Ishikawa (cell line): ENCODE measurements at regions not wholly inside any gene's neighbourhood (a gene's known extent, or its start where the extent isn't known, plus 50 kb on each side); places are given as distances from the start of the nearest gene placed in this dataset.

ENCODE experiments used
- CEBPB ChIP-seq: IDR thresholded peaks from 2 replicates; pipeline ENCODE4 v1.6.1; 2012
- CREB1 ChIP-seq: IDR thresholded peaks from 2 replicates; pipeline ENCODE4 v1.6.1; 2012; ENCODE audit warnings: low read depth
- EGR1 ChIP-seq: IDR thresholded peaks from 2 replicates; pipeline ENCODE4 v1.6.1; 2012
- EP300 ChIP-seq: IDR thresholded peaks from 2 replicates; pipeline ENCODE4 v1.6.1; 2012; ENCODE audit warnings: borderline replicate concordance
- FOXM1 ChIP-seq: IDR thresholded peaks from 2 replicates; pipeline ENCODE4 v1.6.1; 2012; ENCODE audit warnings: low read depth, borderline replicate concordance
- NFIC ChIP-seq: IDR thresholded peaks from 2 replicates; pipeline ENCODE4 v1.6.1; 2012
- RAD21 ChIP-seq: IDR thresholded peaks from 2 replicates; pipeline ENCODE4 v1.6.1; 2012; ENCODE audit warnings: low read depth
- TAF1 ChIP-seq: IDR thresholded peaks from 2 replicates; pipeline ENCODE4 v1.6.1; 2012; ENCODE audit warnings: low read depth, mild to moderate bottlenecking
- TCF12 ChIP-seq: IDR thresholded peaks from 2 replicates; pipeline ENCODE4 v1.6.1; 2012; ENCODE audit warnings: low read depth
- TEAD4 ChIP-seq: IDR thresholded peaks from 2 replicates; pipeline ENCODE4 v1.6.1; 2012
- YY1 ChIP-seq: IDR thresholded peaks from 2 replicates; pipeline ENCODE4 v1.6.1; 2012; ENCODE audit warnings: low read depth
- ZBTB7A ChIP-seq: IDR thresholded peaks from 2 replicates; pipeline ENCODE4 v1.6.1; 2012; ENCODE audit warnings: low read depth
- TF ChIP-seq, protein P1 (sequence below): IDR thresholded peaks from 2 replicates; pipeline ENCODE4 v1.6.1; 2012; ENCODE audit warnings: low read depth, mild to moderate bottlenecking
- TF ChIP-seq, protein P2 (sequence below): IDR thresholded peaks from 2 replicates; pipeline ENCODE4 v1.6.1; 2012
- TF ChIP-seq, protein P3 (sequence below): IDR thresholded peaks from 2 replicates; pipeline ENCODE4 v1.6.1; 2012

DNA sequence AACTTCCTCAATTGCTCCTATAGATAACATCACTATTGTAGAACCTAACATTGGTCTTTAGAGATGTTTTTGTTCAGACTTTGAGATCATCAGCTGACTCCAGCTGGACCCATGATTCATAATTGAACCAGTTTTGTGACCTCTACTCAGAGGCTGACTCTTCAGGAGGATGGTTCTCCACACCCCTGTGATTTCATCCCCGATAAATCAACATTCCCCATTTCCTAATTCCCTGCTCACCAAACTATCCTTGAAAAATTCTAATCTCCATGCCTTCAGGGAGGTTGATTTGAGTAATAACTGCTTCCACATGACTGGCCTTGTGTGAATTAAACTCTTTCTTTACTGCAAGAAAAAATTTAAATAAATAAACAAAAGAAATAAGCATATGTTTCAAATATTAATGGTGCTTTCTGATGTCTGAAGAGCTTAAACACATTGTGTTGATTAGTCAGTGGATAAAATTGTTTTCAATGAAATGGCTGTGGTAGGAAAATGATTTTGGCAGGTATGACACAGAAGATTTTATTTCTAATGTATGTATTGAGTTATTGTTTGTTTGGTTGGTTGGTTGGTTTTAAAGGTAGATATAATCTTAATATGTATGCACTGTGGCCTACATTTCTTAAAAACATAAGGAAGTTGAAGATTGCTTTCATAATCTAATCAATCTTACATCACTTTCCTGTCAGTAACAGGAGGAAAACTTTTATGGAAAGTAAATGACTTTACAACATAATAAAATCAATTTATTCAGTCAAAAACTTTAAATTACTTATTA lies 427.9 kb upstream of the CCDC179 start:
- TF ChIP-seq YY1 (no peak), FOXM1 (no peak), EP300 (no peak)

DNA sequence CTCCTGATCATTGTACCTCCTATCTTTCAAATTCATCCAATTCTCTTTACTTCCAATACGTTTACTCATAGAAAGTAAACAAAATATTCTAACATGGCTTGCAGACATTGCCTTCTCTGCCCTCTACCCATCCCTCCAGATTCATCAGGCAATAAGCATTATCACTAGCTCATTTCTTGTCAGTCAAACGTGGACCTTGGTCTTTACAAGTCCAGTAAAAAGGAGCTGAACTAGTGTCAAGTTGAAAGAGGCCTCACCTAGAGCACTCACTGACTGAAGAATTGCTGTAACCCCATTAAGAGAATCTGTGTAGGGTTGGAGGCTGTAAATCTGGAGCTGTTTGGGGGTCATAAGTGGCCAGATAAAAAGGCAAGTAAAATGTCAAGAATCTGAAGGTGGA lies 435.0 kb upstream of the CCDC179 start:
- TF ChIP-seq RAD21 = no peak
- TF ChIP-seq YY1 = no peak
- no peak for TF ChIP-seq EGR1
- TF ChIP-seq ZBTB7A = no peak

DNA sequence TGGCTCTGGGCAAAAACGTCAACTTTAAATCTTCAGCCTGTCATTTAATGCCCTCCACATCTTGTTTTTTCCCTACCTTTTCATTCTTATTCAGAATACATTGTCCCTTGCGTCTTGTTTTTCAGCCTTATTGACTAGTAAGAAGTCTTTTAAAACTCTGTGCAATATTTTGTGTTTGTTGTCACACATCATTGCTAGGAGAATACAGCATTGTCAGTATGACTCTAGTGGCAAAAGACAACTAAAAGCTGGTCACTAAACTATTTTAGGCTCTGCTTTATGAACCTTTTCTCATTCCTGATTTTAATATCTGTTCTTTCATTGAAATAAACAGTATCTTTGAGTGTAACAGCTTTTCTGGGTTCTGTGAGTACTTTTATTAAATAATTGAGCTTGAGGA lies 447.8 kb upstream of the CCDC179 start:
- TF ChIP-seq RAD21 (no peak), ZBTB7A (no peak), FOXM1 (no peak)
- TF ChIP-seq, protein P1, sequence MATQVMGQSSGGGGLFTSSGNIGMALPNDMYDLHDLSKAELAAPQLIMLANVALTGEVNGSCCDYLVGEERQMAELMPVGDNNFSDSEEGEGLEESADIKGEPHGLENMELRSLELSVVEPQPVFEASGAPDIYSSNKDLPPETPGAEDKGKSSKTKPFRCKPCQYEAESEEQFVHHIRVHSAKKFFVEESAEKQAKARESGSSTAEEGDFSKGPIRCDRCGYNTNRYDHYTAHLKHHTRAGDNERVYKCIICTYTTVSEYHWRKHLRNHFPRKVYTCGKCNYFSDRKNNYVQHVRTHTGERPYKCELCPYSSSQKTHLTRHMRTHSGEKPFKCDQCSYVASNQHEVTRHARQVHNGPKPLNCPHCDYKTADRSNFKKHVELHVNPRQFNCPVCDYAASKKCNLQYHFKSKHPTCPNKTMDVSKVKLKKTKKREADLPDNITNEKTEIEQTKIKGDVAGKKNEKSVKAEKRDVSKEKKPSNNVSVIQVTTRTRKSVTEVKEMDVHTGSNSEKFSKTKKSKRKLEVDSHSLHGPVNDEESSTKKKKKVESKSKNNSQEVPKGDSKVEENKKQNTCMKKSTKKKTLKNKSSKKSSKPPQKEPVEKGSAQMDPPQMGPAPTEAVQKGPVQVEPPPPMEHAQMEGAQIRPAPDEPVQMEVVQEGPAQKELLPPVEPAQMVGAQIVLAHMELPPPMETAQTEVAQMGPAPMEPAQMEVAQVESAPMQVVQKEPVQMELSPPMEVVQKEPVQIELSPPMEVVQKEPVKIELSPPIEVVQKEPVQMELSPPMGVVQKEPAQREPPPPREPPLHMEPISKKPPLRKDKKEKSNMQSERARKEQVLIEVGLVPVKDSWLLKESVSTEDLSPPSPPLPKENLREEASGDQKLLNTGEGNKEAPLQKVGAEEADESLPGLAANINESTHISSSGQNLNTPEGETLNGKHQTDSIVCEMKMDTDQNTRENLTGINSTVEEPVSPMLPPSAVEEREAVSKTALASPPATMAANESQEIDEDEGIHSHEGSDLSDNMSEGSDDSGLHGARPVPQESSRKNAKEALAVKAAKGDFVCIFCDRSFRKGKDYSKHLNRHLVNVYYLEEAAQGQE = no peak
- TF ChIP-seq, protein P2, sequence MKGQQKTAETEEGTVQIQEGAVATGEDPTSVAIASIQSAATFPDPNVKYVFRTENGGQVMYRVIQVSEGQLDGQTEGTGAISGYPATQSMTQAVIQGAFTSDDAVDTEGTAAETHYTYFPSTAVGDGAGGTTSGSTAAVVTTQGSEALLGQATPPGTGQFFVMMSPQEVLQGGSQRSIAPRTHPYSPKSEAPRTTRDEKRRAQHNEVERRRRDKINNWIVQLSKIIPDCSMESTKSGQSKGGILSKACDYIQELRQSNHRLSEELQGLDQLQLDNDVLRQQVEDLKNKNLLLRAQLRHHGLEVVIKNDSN = no peak

DNA sequence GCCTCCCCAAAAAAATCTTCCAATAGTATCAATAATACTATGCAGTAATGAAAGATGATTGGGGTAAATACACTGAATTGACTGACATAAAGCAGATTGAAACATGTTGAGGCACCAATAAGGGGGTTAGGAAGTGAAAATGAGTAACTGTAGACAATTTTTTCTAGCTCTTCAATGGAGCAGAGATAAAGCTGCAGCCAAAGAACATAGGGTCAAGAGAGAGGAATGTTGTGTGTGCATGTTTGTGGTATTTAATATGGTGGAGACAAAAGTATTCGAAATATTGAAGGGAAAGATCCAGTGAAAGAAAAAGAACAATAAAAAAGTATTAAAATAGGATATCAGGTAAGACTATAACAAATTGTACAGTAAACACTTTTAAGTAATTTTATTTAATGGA lies 450.0 kb upstream of the CCDC179 start:
- no peak for TF ChIP-seq EP300
- TF ChIP-seq, protein P3, sequence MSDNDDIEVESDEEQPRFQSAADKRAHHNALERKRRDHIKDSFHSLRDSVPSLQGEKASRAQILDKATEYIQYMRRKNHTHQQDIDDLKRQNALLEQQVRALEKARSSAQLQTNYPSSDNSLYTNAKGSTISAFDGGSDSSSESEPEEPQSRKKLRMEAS = no peak
- TF ChIP-seq, protein P2 = no peak
- no peak for TF ChIP-seq TAF1
- no peak for TF ChIP-seq TEAD4
- TF ChIP-seq YY1 = no peak

DNA sequence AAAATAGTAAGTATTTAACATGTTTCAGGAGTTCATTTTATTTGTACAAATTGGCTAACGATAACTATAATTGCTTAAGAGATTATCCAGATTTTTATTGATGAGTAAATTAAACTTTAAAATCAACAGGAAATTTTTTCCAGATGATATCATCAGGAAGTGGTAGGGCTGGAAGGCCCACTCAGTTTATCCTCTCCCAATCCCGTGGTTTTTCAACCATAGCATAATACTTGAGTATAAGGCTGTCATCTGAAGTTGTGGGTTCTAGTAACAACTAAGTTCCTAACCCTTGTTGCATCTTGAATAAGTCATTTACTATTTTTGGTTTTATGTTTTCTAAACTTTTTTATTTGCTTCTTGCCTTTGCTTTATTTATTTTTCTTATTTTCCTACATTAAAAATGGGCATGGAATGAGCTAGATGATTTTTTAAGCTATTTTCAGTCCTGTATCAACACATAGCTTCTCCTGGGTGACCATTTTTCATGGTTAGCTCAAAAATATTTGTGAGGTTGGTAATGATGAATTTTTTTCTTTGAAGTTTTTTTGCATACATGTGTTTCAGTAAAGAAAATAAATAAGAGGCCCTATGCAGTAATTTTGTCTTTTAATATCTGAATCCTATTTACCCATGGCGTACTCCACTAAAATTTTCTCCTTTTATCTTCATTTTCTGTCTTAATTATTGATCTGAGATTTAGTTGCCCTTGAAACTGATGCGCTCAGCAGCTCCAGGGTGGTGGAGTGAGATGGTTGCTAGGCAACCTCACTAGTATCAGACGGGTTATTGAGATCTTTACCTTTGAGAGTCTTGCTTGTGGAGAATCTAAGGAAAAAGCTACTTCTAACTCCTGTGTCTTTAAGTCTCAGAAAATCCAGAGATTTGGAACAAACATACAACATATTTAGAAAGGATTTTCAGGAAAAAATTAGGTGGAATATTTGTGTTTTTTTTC lies 452.0 kb upstream of the CCDC179 start:
- no peak for TF ChIP-seq YY1
- TF ChIP-seq RAD21 = no peak
- TF ChIP-seq, protein P2 = no peak
- no peak for TF ChIP-seq CREB1
- TF ChIP-seq, protein P3 = no peak
- TF ChIP-seq TAF1 = no peak
- no peak for TF ChIP-seq ZBTB7A
- no peak for TF ChIP-seq CEBPB
- TF ChIP-seq FOXM1 = no peak
- TF ChIP-seq NFIC = no peak
- TF ChIP-seq TCF12 = no peak

DNA sequence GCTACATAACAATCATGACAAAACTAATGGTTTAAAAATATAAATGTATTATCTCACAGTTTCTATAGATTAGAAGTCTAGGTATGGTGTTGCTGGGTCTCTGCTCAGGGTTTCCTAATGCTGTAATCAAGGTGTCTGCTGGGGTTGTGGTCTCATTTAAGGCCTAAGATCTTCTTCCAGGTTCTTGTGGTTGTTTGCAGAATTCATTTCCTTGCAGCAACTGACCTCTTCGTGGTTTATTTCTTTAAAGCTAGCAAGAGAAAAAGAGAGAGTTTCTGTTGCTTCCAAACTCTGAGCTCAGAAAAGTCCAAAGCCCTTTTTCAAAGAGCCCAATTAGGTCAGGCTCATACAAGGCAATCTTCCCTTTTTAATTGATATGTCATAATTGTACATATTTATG lies 452.7 kb upstream of the CCDC179 start:
- no peak for TF ChIP-seq TEAD4
- TF ChIP-seq TAF1 = no peak
- no peak for TF ChIP-seq TCF12
- TF ChIP-seq ZBTB7A = no peak
- TF ChIP-seq YY1 = no peak
- TF ChIP-seq, protein P1 = no peak
- TF ChIP-seq CREB1 = no peak
- TF ChIP-seq, protein P2 = no peak
- no peak for TF ChIP-seq NFIC
- no peak for TF ChIP-seq CEBPB
- TF ChIP-seq, protein P3 = no peak
- TF ChIP-seq EGR1 = no peak
- TF ChIP-seq EP300 = no peak
